SK-N-SH (cell line): ENCODE measurements at regions not wholly inside any gene's neighbourhood (a gene's known extent, or its start where the extent isn't known, plus 50 kb on each side); places are given as distances from the start of the nearest gene placed in this dataset.
"Not testable (repeated sequence)": the region's sequence is repeated elsewhere in the genome, so short reads cannot be mapped to it uniquely, and the experiment has no call there.

Experiments
- CTCF ChIP-seq: fragments of 200-600 bp; sonication (generic); IDR thresholded peaks from 2 replicates; pipeline ENCODE4 v1.6.1; 2017; ENCODE audit warnings: antibody characterized with exemption, mild to moderate bottlenecking, moderate library complexity
- RFX5 ChIP-seq: IDR thresholded peaks from 2 replicates; pipeline ENCODE4 v1.6.1; 2012; ENCODE audit warnings: mild to moderate bottlenecking, improper control_type of control experiment, low read length
- SMC3 ChIP-seq: IDR thresholded peaks from 2 replicates; pipeline ENCODE4 v1.6.1; 2012; ENCODE audit warnings: low read depth, low read length, improper control_type of control experiment
- TF ChIP-seq, protein P1 (sequence below): IDR thresholded peaks from 2 replicates; pipeline ENCODE4 v1.4.0; 2012; ENCODE audit warnings: low read depth

- TF ChIP-seq RFX5, CTCF, SMC3: not testable (repeated sequence)
- TF ChIP-seq, protein P1, sequence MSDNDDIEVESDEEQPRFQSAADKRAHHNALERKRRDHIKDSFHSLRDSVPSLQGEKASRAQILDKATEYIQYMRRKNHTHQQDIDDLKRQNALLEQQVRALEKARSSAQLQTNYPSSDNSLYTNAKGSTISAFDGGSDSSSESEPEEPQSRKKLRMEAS = not testable (repeated sequence)
These were observed 143.5 kb upstream of the NPY2R start for GRCh38 chr4:155064934-155065333.
